HCT116 (cell line): ENCODE measurements at regions not wholly inside any gene's neighbourhood (a gene's known extent, or its start where the extent isn't known, plus 50 kb on each side); places are given as distances from the start of the nearest gene placed in this dataset.

Experiments
- ATAC-seq: fragments of 200-7000 bp; cut with Tn5 transposase; 2 replicates; pipeline ENCODE4 v1.9.1; 2020; ENCODE audit warnings: mild to moderate bottlenecking, moderate library complexity
- BruUV-seq: library from RNA; stranded (reverse); fragments of 400-500 nt; replicated peaks from 2 replicates; lab custom pipeline; 2021; lab: Mats Ljungman, UMichigan
- CTCF ChIA-PET: fragments of 300-600 bp; sonication (Branson Sonifier 250); formaldehyde crosslinking; loops from one replicate; lab custom pipeline; 2021; ENCODE audit warnings: antibody characterized with exemption; lab: Charles Lee
- POLR2A ChIA-PET: fragments of 300-600, 350-600 bp; sonication (Branson Sonifier 250); formaldehyde crosslinking; loops from one replicate; lab custom pipeline; 2021; ENCODE audit warnings: antibody characterized with exemption; lab: Charles Lee
- RAD21 ChIA-PET, 2 experiments: fragments of 300-600 bp; sonication (Branson Sonifier 250); formaldehyde crosslinking; loops; one replicate each; lab custom pipeline; 2023; ENCODE audit warnings: low total read pairs in 2 of 2; ENCODE audit not compliant: uncharacterized antibody in 2 of 2, unreplicated experiment in 2 of 2, low non-redundant PET in 1 of 2; lab: Charles Lee
- DNase-seq: peaks from one replicate; pipeline ENCODE4 v3.0.0-alpha.2; 2010; ENCODE audit warnings: low read depth, low spot score
- H2AFZ ChIP-seq: fragments of 200-600 bp; shearing (Covaris generic), sonication (generic); 2 replicates; pipeline ENCODE4 v1.6.1; 2017; ENCODE audit warnings: low read depth, mixed run types, mixed read lengths, antibody characterized with exemption, low read length; ENCODE audit not compliant: poor library complexity, severe bottlenecking
- H3K27ac ChIP-seq: 2 replicates; pipeline ENCODE4 v1.5.1; 2012; ENCODE audit warnings: low read depth, low read length
- H3K27me3 ChIP-seq: fragments of 200-600 bp; sonication (generic); 2 replicates; pipeline ENCODE4 v1.6.1; 2016; ENCODE audit warnings: mixed run types, low read length, mixed read lengths; ENCODE audit not compliant: insufficient read depth
- H3K36me3 ChIP-seq, 2 experiments: fragments of 200-500 bp in 1 of 2; fragments of 200-600 bp in 1 of 2; sonication (Bioruptor generic) in 1 of 2; sonication (generic) in 1 of 2; 2 replicates each; pipeline versions ENCODE4 v1.5.1 to v1.6.1; 2014 to 2016; ENCODE audit warnings: low read length in 2 of 2, inconsistent platforms in 1 of 2, mixed read lengths in 1 of 2, mixed run types in 1 of 2; ENCODE audit not compliant: insufficient read depth in 2 of 2, control insufficient read depth in 1 of 2
- H3K4me1 ChIP-seq, 2 experiments: fragments of 200-600 bp in 1 of 2; sonication (generic) in 1 of 2; 2 replicates each; pipeline versions ENCODE4 v1.5.1 to v1.6.1; 2012 to 2017; ENCODE audit warnings: low read length in 2 of 2, inconsistent platforms in 1 of 2, mild to moderate bottlenecking in 1 of 2, mixed read lengths in 1 of 2, mixed run types in 1 of 2, moderate library complexity in 1 of 2; ENCODE audit not compliant: insufficient read depth in 2 of 2, control insufficient read depth in 1 of 2
- H3K4me2 ChIP-seq: fragments of 200-600 bp; sonication (generic); 2 replicates; pipeline ENCODE4 v1.6.1; 2017; ENCODE audit warnings: mixed run types, low read length, mixed read lengths
- H3K4me3 ChIP-seq, 2 experiments: fragments of 200-600 bp in 1 of 2; sonication (generic) in 1 of 2; replicated peaks in 1 of 2; 2 replicates each; pipeline ENCODE4 v1.5.1; 2011 to 2016; ENCODE audit warnings: low read length in 2 of 2, control low read depth in 1 of 2, low read depth in 1 of 2, mild to moderate bottlenecking in 1 of 2, mixed read lengths in 1 of 2, mixed run types in 1 of 2
- H3K79me2 ChIP-seq: fragments of 200-600 bp; sonication (generic); 2 replicates; pipeline ENCODE4 v1.6.1; 2017; ENCODE audit warnings: mild to moderate bottlenecking, mixed run types, low read length, moderate library complexity, mixed read lengths; ENCODE audit not compliant: insufficient read depth
- H3K9ac ChIP-seq: fragments of 200-600 bp; sonication (generic); 2 replicates; pipeline ENCODE4 v1.6.1; 2016; ENCODE audit warnings: low read length, mixed read lengths
- H3K9me2 ChIP-seq: fragments of 200-600 bp; sonication (generic), shearing (Covaris generic); 2 replicates; pipeline ENCODE4 v1.6.1; 2017; ENCODE audit warnings: mixed run types, mild to moderate bottlenecking, moderate library complexity; ENCODE audit not compliant: insufficient read depth
- H3K9me3 ChIP-seq, 2 experiments: fragments of 200-500 bp in 1 of 2; fragments of 200-600 bp in 1 of 2; sonication (Bioruptor generic) in 1 of 2; sonication (generic) in 1 of 2; 2 replicates each; pipeline ENCODE4 v1.6.1; 2014 to 2017; ENCODE audit warnings: low read length in 2 of 2, mixed read lengths in 2 of 2, inconsistent platforms in 1 of 2, low read depth in 1 of 2, mild to moderate bottlenecking in 1 of 2, mixed run types in 1 of 2, moderate library complexity in 1 of 2; ENCODE audit not compliant: control insufficient read depth in 1 of 2, insufficient read depth in 1 of 2
- H4K20me1 ChIP-seq: fragments of 200-600 bp; sonication (generic), shearing (Covaris generic); 2 replicates; pipeline ENCODE4 v1.6.1; 2017; ENCODE audit warnings: mixed run types, mild to moderate bottlenecking, moderate library complexity; ENCODE audit not compliant: insufficient read depth
- CBX3 ChIP-seq: IDR thresholded peaks from 2 replicates; pipeline ENCODE4 v1.6.1; 2012; ENCODE audit warnings: low read depth
- CEBPB ChIP-seq: IDR thresholded peaks from 2 replicates; pipeline ENCODE4 v1.6.1; 2012; ENCODE audit warnings: low read depth
- ELF1 ChIP-seq: IDR thresholded peaks from 2 replicates; pipeline ENCODE4 v1.6.1; 2012; ENCODE audit warnings: low read depth, borderline replicate concordance
- EZH2 ChIP-seq: fragments of 200-600 bp; sonication (generic); IDR thresholded peaks from 2 replicates; pipeline ENCODE4 v1.6.1; 2017; ENCODE audit warnings: antibody characterized with exemption, mixed run types
- EZH2phosphoT487 ChIP-seq: fragments of 200-600 bp; IDR thresholded peaks from 2 replicates; pipeline ENCODE4 v1.6.1; 2018; ENCODE audit warnings: antibody characterized with exemption, borderline replicate concordance
- FOSL1 ChIP-seq: IDR thresholded peaks from 2 replicates; pipeline ENCODE4 v1.6.1; 2012; ENCODE audit warnings: low read depth
- JUND ChIP-seq: IDR thresholded peaks from 2 replicates; pipeline ENCODE4 v1.6.1; 2012
- SIN3A ChIP-seq: IDR thresholded peaks from 2 replicates; pipeline ENCODE4 v1.6.1; 2012; ENCODE audit warnings: low read depth
- intact Hi-C: fragments of 100-400 bp; cut with micrococcal nuclease; formaldehyde crosslinking; loops from 2 replicates; pipeline ENCODE4 v1.10.0; 2022
- TF ChIP-seq, protein P1 (sequence below): IDR thresholded peaks from 2 replicates; pipeline ENCODE4 v1.6.1; 2012; ENCODE audit warnings: low read depth
- TF ChIP-seq, protein P2 (sequence below): IDR thresholded peaks from 2 replicates; pipeline ENCODE4 v1.6.1; 2012

- H3K4me3 ChIP-seq, result no peak overlapping the region
- H2AFZ ChIP-seq, result no peak overlapping the region
- H3K9me3 ChIP-seq, result peaks cover 0 to 9% of the 10 kb centered on the region in 2 experiments; a peak in 2 of 4 replicates
- DNase-seq (no peak), ATAC-seq (no peak)
- H3K9ac ChIP-seq, result no peak overlapping the region
- H3K27ac ChIP-seq, result no peak overlapping the region
- ChIA-PET POLR2A (no interaction called here), CTCF (no interaction called here), RAD21 (no interaction called here)
- no peaks in the 10 kb centered on the region for H3K27me3 ChIP-seq
- no peaks in the 10 kb centered on the region for H3K79me2 ChIP-seq
- H3K9me2 ChIP-seq, result no peaks in the 10 kb centered on the region
- no peak overlapping the region for H3K4me2 ChIP-seq
- intact Hi-C loops, result no loop called here
- H4K20me1 ChIP-seq, result no peaks in the 10 kb centered on the region
- H3K4me1 ChIP-seq, result no peaks in the 10 kb centered on the region
- no peaks in the 10 kb centered on the region for H3K36me3 ChIP-seq
- BruUV-seq, result no TSS peak
- TF ChIP-seq, protein P1, sequence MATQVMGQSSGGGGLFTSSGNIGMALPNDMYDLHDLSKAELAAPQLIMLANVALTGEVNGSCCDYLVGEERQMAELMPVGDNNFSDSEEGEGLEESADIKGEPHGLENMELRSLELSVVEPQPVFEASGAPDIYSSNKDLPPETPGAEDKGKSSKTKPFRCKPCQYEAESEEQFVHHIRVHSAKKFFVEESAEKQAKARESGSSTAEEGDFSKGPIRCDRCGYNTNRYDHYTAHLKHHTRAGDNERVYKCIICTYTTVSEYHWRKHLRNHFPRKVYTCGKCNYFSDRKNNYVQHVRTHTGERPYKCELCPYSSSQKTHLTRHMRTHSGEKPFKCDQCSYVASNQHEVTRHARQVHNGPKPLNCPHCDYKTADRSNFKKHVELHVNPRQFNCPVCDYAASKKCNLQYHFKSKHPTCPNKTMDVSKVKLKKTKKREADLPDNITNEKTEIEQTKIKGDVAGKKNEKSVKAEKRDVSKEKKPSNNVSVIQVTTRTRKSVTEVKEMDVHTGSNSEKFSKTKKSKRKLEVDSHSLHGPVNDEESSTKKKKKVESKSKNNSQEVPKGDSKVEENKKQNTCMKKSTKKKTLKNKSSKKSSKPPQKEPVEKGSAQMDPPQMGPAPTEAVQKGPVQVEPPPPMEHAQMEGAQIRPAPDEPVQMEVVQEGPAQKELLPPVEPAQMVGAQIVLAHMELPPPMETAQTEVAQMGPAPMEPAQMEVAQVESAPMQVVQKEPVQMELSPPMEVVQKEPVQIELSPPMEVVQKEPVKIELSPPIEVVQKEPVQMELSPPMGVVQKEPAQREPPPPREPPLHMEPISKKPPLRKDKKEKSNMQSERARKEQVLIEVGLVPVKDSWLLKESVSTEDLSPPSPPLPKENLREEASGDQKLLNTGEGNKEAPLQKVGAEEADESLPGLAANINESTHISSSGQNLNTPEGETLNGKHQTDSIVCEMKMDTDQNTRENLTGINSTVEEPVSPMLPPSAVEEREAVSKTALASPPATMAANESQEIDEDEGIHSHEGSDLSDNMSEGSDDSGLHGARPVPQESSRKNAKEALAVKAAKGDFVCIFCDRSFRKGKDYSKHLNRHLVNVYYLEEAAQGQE, result no peak
Measured at GRCh38 chr11:92388380-92388779, 163.8 kb downstream of the FAT3 start.

GRCh38 chr11:92390783-92391182 is 166.2 kb downstream of the FAT3 start:
- Histone ChIP-seq H3K9me3 (peaks cover 0 to 9% of the 10 kb centered on the region in 2 experiments; a peak in 2 of 4 replicates), H3K27ac (no peak overlapping the region), H3K36me3 (no peaks in the 10 kb centered on the region), H3K4me3 (no peak overlapping the region), H3K9me2 (no peaks in the 10 kb centered on the region), H3K27me3 (no peaks in the 10 kb centered on the region), H3K4me1 (no peaks in the 10 kb centered on the region), H4K20me1 (no peaks in the 10 kb centered on the region), H3K9ac (no peak overlapping the region), H3K79me2 (no peaks in the 10 kb centered on the region), H2AFZ (no peak overlapping the region), H3K4me2 (no peak overlapping the region)
- ChIA-PET RAD21 (no interaction called here), CTCF (no interaction called here), POLR2A (no interaction called here)
- DNase-seq (no peak), ATAC-seq (no peak)
- BruUV-seq, result no TSS peak
- intact Hi-C loops, result no loop called here
- TF ChIP-seq EZH2phosphoT487 (no peak), JUND (no peak), SIN3A (no peak), FOSL1 (no peak), ELF1 (no peak), CBX3 (no peak), EZH2 (no peak), CEBPB (no peak)
- TF ChIP-seq, protein P2, sequence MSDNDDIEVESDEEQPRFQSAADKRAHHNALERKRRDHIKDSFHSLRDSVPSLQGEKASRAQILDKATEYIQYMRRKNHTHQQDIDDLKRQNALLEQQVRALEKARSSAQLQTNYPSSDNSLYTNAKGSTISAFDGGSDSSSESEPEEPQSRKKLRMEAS, result no peak
